DOHH2 (cell line): ENCODE measurements at regions not wholly inside any gene's neighbourhood (a gene's known extent, or its start where the extent isn't known, plus 50 kb on each side); places are given as distances from the start of the nearest gene placed in this dataset.

Source experiments
- EZH2phosphoT487 ChIP-seq: fragments of 200-600 bp; sonication (generic); IDR thresholded peaks from 2 replicates; pipeline ENCODE4 v1.6.1; 2017; ENCODE audit warnings: borderline replicate concordance, mild to moderate bottlenecking, antibody characterized with exemption, low read length, moderate library complexity, mixed read lengths
- TF ChIP-seq, protein P1 (sequence below): fragments of 200-600 bp; sonication (generic); IDR thresholded peaks from one replicate; pipeline ENCODE4 v1.5.1; 2014; ENCODE audit warnings: antibody characterized with exemption, mild to moderate bottlenecking, low read depth, low read length; ENCODE audit not compliant: poor library complexity, severe bottlenecking

DNA sequence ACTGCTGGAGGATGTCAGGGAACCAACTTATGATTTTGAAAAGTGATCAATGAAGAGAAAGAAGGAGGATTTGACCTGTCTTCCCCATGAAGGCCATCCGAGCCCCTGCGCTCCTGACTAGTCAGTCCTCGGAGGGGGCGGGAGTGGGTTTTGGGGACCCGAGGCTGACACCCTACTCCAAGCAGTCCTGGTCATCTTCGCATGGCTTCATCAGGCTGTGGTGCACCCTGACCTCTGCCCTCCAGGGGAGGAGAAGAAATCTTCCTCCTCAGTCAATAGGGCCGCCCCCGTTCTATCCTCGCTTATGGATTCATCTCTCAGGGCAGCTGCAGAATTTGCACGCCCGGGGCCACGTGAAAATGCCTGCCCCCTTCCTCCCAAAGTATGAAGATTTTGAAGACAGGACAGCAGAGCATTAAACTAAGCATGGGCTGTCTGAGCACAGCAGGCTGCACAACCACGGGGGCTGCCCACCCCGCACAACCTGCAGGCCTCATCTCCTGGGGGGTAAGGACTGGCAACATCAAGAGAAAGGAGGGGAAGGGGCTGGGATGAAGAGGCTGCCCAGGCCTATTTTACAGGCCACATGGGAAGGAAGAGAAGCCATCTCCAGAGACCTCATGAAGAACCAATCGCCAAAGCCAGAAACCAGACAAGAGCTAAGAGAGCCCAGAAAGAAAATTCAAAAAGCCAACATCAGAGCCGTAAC is 138.1 kb upstream of the PHACTR3 start:
- TF ChIP-seq, protein P1, sequence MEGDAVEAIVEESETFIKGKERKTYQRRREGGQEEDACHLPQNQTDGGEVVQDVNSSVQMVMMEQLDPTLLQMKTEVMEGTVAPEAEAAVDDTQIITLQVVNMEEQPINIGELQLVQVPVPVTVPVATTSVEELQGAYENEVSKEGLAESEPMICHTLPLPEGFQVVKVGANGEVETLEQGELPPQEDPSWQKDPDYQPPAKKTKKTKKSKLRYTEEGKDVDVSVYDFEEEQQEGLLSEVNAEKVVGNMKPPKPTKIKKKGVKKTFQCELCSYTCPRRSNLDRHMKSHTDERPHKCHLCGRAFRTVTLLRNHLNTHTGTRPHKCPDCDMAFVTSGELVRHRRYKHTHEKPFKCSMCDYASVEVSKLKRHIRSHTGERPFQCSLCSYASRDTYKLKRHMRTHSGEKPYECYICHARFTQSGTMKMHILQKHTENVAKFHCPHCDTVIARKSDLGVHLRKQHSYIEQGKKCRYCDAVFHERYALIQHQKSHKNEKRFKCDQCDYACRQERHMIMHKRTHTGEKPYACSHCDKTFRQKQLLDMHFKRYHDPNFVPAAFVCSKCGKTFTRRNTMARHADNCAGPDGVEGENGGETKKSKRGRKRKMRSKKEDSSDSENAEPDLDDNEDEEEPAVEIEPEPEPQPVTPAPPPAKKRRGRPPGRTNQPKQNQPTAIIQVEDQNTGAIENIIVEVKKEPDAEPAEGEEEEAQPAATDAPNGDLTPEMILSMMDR = no peak
- no peak for TF ChIP-seq EZH2phosphoT487
